HepG2 (cell line): ENCODE measurements at regions not wholly inside any gene's neighbourhood (a gene's known extent, or its start where the extent isn't known, plus 50 kb on each side); places are given as distances from the start of the nearest gene placed in this dataset.

Experiments used
- ATAC-seq: fragments of 200-7000 bp; cut with Tn5 transposase; 3 replicates; pipeline ENCODE4 v1.9.1; 2020; ENCODE audit warnings: mild to moderate bottlenecking, moderate library complexity
- BruUV-seq: library from RNA; stranded (reverse); fragments of 400-500 nt; replicated peaks from 2 replicates; lab custom pipeline; 2021; lab: Mats Ljungman, UMichigan
- CTCF ChIA-PET: fragments of 300-600 bp; formaldehyde crosslinking; extraction: SDS; loops from one replicate; lab custom pipeline; 2021; ENCODE audit warnings: low total read pairs, inconsistent platforms, low intra/inter-chr PET ratio; lab: Yijun Ruan, JAX
- POLR2A ChIA-PET: fragments of 350-600 bp; sonication (Branson Sonifier 250); formaldehyde crosslinking; loops from one replicate; lab custom pipeline; 2020; ENCODE audit warnings: antibody characterized with exemption, inconsistent platforms; lab: Yijun Ruan, JAX
- DNase-seq: peaks from one replicate; pipeline ENCODE4 v3.0.0-alpha.2; 2015; ENCODE audit warnings: low spot score
- FAIRE-seq: peaks from 3 replicates; lab custom pipeline; 2011; peaks lifted over from hg19 to GRCh38; lab: Jason Lieb, UNC
- H2AFZ ChIP-seq: one replicate; pipeline ENCODE4 v1.6.1; 2011; ENCODE audit warnings: low read length, inconsistent platforms
- H3K27ac ChIP-seq: fragments of 300-600 bp; 3 replicates; pipeline ENCODE4 v1.8.0; 2011; ENCODE audit warnings: mixed run types, mild to moderate bottlenecking, mixed read lengths, low read length, inconsistent platforms; ENCODE audit not compliant: insufficient read depth; ENCODE audit errors: extremely low read length
- H3K27me3 ChIP-seq, 2 experiments: fragments of 200-600 bp in 1 of 2; 2 replicates in 1 of 2; 3 replicates in 1 of 2; pipeline versions ENCODE4 v1.6.0 to v1.8.0; 2011; ENCODE audit warnings: low read length in 2 of 2, mild to moderate bottlenecking in 2 of 2, moderate library complexity in 2 of 2, inconsistent platforms in 1 of 2; ENCODE audit not compliant: insufficient read depth in 2 of 2, control insufficient read depth in 1 of 2
- H3K36me3 ChIP-seq, 2 experiments: fragments of 200-600 bp in 1 of 2; replicated peaks in 1 of 2; 2 replicates in 1 of 2; 3 replicates in 1 of 2; pipeline versions ENCODE4 v1.5.1 to v1.8.0; 2011; ENCODE audit warnings: low read length in 2 of 2, inconsistent platforms in 1 of 2; ENCODE audit not compliant: insufficient read depth in 2 of 2, control insufficient read depth in 1 of 2
- H3K4me1 ChIP-seq: 2 replicates; pipeline ENCODE4 v1.5.1; 2012; ENCODE audit warnings: low read length, inconsistent platforms; ENCODE audit not compliant: insufficient read depth
- H3K4me2 ChIP-seq: 2 replicates; pipeline ENCODE4 v1.6.0; 2011; ENCODE audit warnings: low read depth, low read length, inconsistent platforms
- H3K4me3 ChIP-seq, 3 experiments: fragments of 200-600 bp in 1 of 3; sonication (generic), shearing (Covaris generic) in 1 of 3; replicated peaks in 1 of 3; 2 replicates each; pipeline ENCODE4 v1.5.1; 2011 to 2016; ENCODE audit warnings: low read length in 3 of 3, inconsistent platforms in 2 of 3, low read depth in 2 of 3, mild to moderate bottlenecking in 2 of 3, control low read depth in 1 of 3, mixed read lengths in 1 of 3; ENCODE audit not compliant: insufficient read depth in 1 of 3
- H3K79me2 ChIP-seq: one replicate; pipeline ENCODE4 v1.6.1; 2011; ENCODE audit warnings: low read length, inconsistent platforms; ENCODE audit not compliant: insufficient read depth
- H3K9ac ChIP-seq: 2 replicates; pipeline ENCODE4 v1.6.0; 2011; ENCODE audit warnings: mild to moderate bottlenecking, low read depth, low read length, inconsistent platforms; ENCODE audit not compliant: insufficient read depth
- H3K9me3 ChIP-seq: 2 replicates; pipeline ENCODE4 v1.5.1; 2012; ENCODE audit warnings: mild to moderate bottlenecking, low read length
- H4K20me1 ChIP-seq: 2 replicates; pipeline ENCODE4 v1.6.0; 2011; ENCODE audit warnings: inconsistent platforms, mild to moderate bottlenecking, low read length, moderate library complexity; ENCODE audit not compliant: insufficient read depth
- ESRRA ChIP-seq: sonication (generic); formaldehyde crosslinking; IDR thresholded peaks from 2 replicates; pipeline ENCODE4 v1.5.1; 2020; ENCODE audit warnings: mild to moderate bottlenecking, low read depth, missing genetic modification reagents
- HOXA9 ChIP-seq: sonication (generic); formaldehyde crosslinking; IDR thresholded peaks from 2 replicates; pipeline ENCODE4 v1.8.1; 2022; ENCODE audit warnings: missing genetic modification reagents, mild to moderate bottlenecking, moderate library complexity, borderline replicate concordance
- MAFK ChIP-seq, 2 experiments: IDR thresholded peaks in 1 of 2; conservative IDR thresholded peaks in 1 of 2; 2 replicates each; pipeline ENCODE4 v1.6.1; 2011; ENCODE audit warnings: improper control_type of control experiment in 2 of 2, low read length in 2 of 2
- MATR3 ChIP-seq: sonication (generic); formaldehyde crosslinking; IDR thresholded peaks from 2 replicates; pipeline ENCODE4 v1.4.0; 2020; ENCODE audit warnings: missing genetic modification reagents
- MEIS1 ChIP-seq: sonication (generic); formaldehyde crosslinking; IDR thresholded peaks from 2 replicates; pipeline ENCODE4 v1.9.0; 2021; ENCODE audit warnings: mild to moderate bottlenecking, missing genetic modification reagents, moderate library complexity, borderline replicate concordance
- NFATC3 ChIP-seq: sonication (generic); formaldehyde crosslinking; IDR thresholded peaks from 2 replicates; pipeline ENCODE4 v1.5.1; 2020; ENCODE audit warnings: mild to moderate bottlenecking, missing genetic modification reagents
- RAD21 ChIP-seq: fragments of 450-650 bp; formaldehyde crosslinking; IDR thresholded peaks from 2 replicates; pipeline ENCODE4 v1.5.0; 2020; ENCODE audit warnings: mild to moderate bottlenecking
- RNF219 ChIP-seq: sonication (generic); formaldehyde crosslinking; IDR thresholded peaks from 2 replicates; pipeline ENCODE4 v1.5.0; 2020; ENCODE audit warnings: mild to moderate bottlenecking, missing genetic modification reagents
- SMAD3 ChIP-seq: sonication (generic); formaldehyde crosslinking; IDR thresholded peaks from 2 replicates; pipeline ENCODE4 v1.4.0; 2020; ENCODE audit warnings: missing genetic modification reagents
- SPEN ChIP-seq: sonication (generic); formaldehyde crosslinking; IDR thresholded peaks from 2 replicates; pipeline ENCODE4 v1.5.1; 2020; ENCODE audit warnings: low read depth, mild to moderate bottlenecking, missing genetic modification reagents
- ZNF17 ChIP-seq: sonication (generic); formaldehyde crosslinking; IDR thresholded peaks from 2 replicates; pipeline ENCODE4 v1.5.0; 2020; ENCODE audit warnings: mild to moderate bottlenecking, missing genetic modification reagents
- ZNF460 ChIP-seq: sonication (generic); formaldehyde crosslinking; IDR thresholded peaks from 2 replicates; pipeline ENCODE4 v1.5.1; 2020; ENCODE audit warnings: missing genetic modification reagents, mild to moderate bottlenecking, borderline replicate concordance
- ZNF512B ChIP-seq: sonication (generic); formaldehyde crosslinking; IDR thresholded peaks from 2 replicates; pipeline ENCODE4 v1.5.1; 2020; ENCODE audit warnings: missing genetic modification reagents, mild to moderate bottlenecking, borderline replicate concordance
- ZNF567 ChIP-seq: sonication (generic); formaldehyde crosslinking; IDR thresholded peaks from 2 replicates; pipeline ENCODE4 v1.8.1; 2023; ENCODE audit warnings: mild to moderate bottlenecking, missing genetic modification reagents, borderline replicate concordance
- ZNF569 ChIP-seq: sonication (generic); formaldehyde crosslinking; IDR thresholded peaks from 2 replicates; pipeline ENCODE4 v1.5.0; 2020; ENCODE audit warnings: mild to moderate bottlenecking, missing genetic modification reagents, moderate library complexity, borderline replicate concordance
- ZNF577 ChIP-seq: sonication (generic); formaldehyde crosslinking; IDR thresholded peaks from 2 replicates; pipeline ENCODE4 v1.4.0; 2020; ENCODE audit warnings: mild to moderate bottlenecking, low read depth, missing genetic modification reagents, borderline replicate concordance
- ZSCAN31 ChIP-seq: sonication (generic); formaldehyde crosslinking; IDR thresholded peaks from 2 replicates; pipeline ENCODE4 v1.5.0; 2020; ENCODE audit warnings: low read depth, mild to moderate bottlenecking, missing genetic modification reagents
- WGBS: methylation state at CpG from one replicate; pipeline ENCODE4 v1.1.6; 2017; ENCODE audit warnings: low lambda C conversion rate; 5-methylcytosine and 5-hydroxymethylcytosine counted together
- in situ Hi-C: cut with HindIII; loops from 2 replicates; pipeline ENCODE4 v1.10.0; 2017; ENCODE audit warnings: low pct_unique_long_range_greater_than_20kb; ENCODE audit not compliant: extremely low pct_ligation_motif_present
- intact Hi-C: fragments of 100-400 bp; cut with micrococcal nuclease; formaldehyde crosslinking; loops from one replicate; pipeline ENCODE4 v1.10.0; 2022; ENCODE audit not compliant: unreplicated experiment
- TF ChIP-seq, protein P1 (sequence below): IDR thresholded peaks from 2 replicates; pipeline ENCODE4 v1.6.1; 2016

DNA sequence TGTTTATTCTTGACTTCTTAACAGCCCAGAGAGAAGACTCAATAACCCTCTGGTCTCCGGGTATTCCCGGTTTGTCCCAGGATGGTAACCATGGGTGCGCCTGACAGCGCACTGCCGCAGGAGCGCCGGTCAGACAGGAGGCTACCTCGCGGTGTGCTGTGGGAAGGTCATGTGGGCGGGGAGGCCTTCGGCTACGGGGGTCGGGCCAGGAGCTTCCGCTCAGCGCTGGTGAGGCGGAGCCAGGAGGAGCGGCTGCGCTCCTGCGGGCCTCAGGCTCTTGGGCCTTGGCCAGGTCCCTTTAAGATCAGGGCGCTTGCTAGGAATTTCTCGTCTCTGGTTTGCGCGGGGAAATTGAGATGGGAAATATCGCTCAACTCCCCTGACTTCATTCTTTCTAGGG is 182.3 kb upstream of the NDN start:
- ATAC-seq, result peak; percentile 100
- Histone ChIP-seq H3K79me2 (no peaks in the 10 kb centered on the region), H3K4me1 (no peaks in the 10 kb centered on the region), H3K9me3 (no peaks in the 10 kb centered on the region), H3K4me3 (peak overlapping the region; percentile 31 to 43 (median 36); a peak in 5 of 6 replicates), H2AFZ (peak overlapping the region; percentile 54), H3K36me3 (no peaks in the 10 kb centered on the region), H3K9ac (peak overlapping the region; percentile 12; the same call in 1 of the 2 replicates), H3K27me3 (no peaks in the 10 kb centered on the region), H3K27ac (no peak overlapping the region), H4K20me1 (no peaks in the 10 kb centered on the region), H3K4me2 (peak overlapping the region; percentile 60)
- 6% methylated on average over 6 of the region's 24 CpGs for WGBS
- in situ Hi-C loops, result loop anchor here (5.0 kb wide), 1 partner anchor 222 kb away; the partner anchor contains the start of gene MAGEL2
- no peak for FAIRE-seq
- peak; percentile 46 for DNase-seq
- POLR2A ChIA-PET, result no interaction called here
- intact Hi-C loops, result no loop called here
- no TSS peak for BruUV-seq
- CTCF ChIA-PET, result no interaction called here
- TF ChIP-seq NFATC3, result no peak
- no peak for TF ChIP-seq ZNF577 (CRISPR knock-in tag)
- TF ChIP-seq ZNF512B (CRISPR knock-in tag), result no peak
- no peak for TF ChIP-seq SMAD3 (CRISPR knock-in tag)
- no peak for TF ChIP-seq ZNF17 (CRISPR knock-in tag)
- no peak for TF ChIP-seq ZSCAN31
- no peak for TF ChIP-seq ZNF567
- peak; percentile 63; the same call in 1 of the 2 replicates for TF ChIP-seq SPEN
- TF ChIP-seq RAD21 (CRISPR knock-in tag), result no peak
- TF ChIP-seq ZNF460 (CRISPR knock-in tag), result no peak
- no peak for TF ChIP-seq HOXA9 (CRISPR knock-in tag)
- no peak for TF ChIP-seq RNF219 (CRISPR knock-in tag)
- TF ChIP-seq MAFK (conservative IDR thresholded peaks at IDR 0.05 in 1 of 2, IDR thresholded peaks at IDR 0.05 in 1 of 2; ENCODE audit: low read length in 2 of 2), result no peak
- TF ChIP-seq MEIS1, result no peak
- no peak for TF ChIP-seq MATR3 (CRISPR knock-in tag)
- no peak for TF ChIP-seq ESRRA (CRISPR knock-in tag)
- TF ChIP-seq, protein P1, sequence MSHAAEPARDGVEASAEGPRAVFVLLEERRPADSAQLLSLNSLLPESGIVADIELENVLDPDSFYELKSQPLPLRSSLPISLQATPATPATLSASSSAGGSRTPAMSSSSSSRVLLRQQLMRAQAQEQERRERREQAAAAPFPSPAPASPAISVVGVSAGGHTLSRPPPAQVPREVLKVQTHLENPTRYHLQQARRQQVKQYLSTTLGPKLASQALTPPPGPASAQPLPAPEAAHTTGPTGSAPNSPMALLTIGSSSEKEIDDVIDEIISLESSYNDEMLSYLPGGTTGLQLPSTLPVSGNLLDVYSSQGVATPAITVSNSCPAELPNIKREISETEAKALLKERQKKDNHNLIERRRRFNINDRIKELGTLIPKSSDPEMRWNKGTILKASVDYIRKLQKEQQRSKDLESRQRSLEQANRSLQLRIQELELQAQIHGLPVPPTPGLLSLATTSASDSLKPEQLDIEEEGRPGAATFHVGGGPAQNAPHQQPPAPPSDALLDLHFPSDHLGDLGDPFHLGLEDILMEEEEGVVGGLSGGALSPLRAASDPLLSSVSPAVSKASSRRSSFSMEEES (CRISPR knock-in tag), result no peak
- no peak for TF ChIP-seq ZNF569 (CRISPR knock-in tag)
